ENCODE measurements at regions not wholly inside any gene's neighbourhood (a gene's known extent, or its start where the extent isn't known, plus 50 kb on each side); places are given as distances from the start of the nearest gene placed in this dataset.

DNA sequence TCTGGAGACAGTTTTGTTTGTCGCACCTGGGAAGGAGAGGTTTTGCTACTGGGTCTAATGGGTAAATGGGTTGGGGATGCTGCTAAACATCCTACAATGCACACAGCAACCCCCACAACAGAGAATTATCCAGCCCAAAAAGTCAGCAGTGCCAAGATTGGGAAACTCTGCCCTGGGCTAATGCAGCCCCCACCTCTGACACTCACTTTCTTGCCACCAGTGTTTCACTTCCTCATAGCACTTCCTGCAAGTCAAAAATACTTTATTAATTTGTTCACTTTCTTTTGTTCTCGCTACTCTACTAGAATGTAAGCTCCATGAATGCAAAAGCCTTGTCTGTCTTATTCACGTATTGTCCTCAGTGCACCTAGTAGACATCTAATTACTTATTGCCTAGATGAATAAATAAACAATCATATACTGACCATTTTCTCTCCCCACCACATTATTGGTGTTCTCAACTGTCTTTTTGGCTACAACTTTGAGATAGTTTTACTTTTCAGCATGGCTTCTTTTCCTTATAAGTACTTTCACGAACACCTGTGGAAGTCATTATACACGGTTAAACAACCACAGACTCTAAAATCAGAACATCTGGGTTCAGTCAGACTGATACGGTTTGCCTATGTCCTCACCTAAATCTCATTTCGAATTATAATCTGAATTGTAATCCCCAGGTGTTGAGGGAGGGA lies 82.0 kb upstream of the PITX2 start:
- no peaks in the 10 kb centered on the region for H3K27me3 ChIP-seq (ENCODE audit: insufficient read depth, low read depth)
- H3K79me2 ChIP-seq (ENCODE audit: insufficient read depth, low read depth) = no peaks in the 10 kb centered on the region
- no peaks in the 10 kb centered on the region for H3K4me1 ChIP-seq (ENCODE audit: low read depth, poor library complexity, severe bottlenecking)
- H3K27ac ChIP-seq = no peak overlapping the region
- H3K9ac ChIP-seq = no peak overlapping the region
- H4K20me1 ChIP-seq (ENCODE audit: insufficient read depth) = no peaks in the 10 kb centered on the region
- H2AFZ ChIP-seq (ENCODE audit: low read depth) = no peak overlapping the region
- no peak overlapping the region for H3K4me2 ChIP-seq
- no peaks in the 10 kb centered on the region for H3K36me3 ChIP-seq (ENCODE audit: insufficient read depth)
- H3K4me3 ChIP-seq (IDR thresholded peaks at IDR 0.05; ENCODE audit: insufficient read depth, low read depth, low read length) = no peak overlapping the region
- TF ChIP-seq, protein P1, sequence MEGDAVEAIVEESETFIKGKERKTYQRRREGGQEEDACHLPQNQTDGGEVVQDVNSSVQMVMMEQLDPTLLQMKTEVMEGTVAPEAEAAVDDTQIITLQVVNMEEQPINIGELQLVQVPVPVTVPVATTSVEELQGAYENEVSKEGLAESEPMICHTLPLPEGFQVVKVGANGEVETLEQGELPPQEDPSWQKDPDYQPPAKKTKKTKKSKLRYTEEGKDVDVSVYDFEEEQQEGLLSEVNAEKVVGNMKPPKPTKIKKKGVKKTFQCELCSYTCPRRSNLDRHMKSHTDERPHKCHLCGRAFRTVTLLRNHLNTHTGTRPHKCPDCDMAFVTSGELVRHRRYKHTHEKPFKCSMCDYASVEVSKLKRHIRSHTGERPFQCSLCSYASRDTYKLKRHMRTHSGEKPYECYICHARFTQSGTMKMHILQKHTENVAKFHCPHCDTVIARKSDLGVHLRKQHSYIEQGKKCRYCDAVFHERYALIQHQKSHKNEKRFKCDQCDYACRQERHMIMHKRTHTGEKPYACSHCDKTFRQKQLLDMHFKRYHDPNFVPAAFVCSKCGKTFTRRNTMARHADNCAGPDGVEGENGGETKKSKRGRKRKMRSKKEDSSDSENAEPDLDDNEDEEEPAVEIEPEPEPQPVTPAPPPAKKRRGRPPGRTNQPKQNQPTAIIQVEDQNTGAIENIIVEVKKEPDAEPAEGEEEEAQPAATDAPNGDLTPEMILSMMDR (conservative IDR thresholded peaks at IDR 0.05; ENCODE audit: low read depth, low read length) = no peak

DNA sequence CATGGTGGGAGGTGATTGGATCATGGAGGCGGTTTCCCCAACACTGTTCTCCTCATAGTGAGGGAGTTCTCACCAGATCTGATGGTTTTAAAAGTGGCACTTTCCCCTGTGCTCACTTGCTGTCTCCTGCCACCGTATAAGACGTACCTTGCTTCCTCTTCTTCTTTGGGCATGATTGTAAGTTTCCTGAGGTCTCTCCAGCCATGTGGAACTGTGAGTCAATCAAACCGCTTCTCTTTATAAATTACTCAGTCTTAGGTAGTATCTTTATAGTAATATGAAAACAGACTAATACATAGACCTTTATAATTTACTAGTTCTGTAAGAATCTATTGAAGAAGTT lies 82.5 kb upstream of the PITX2 start:
- no peak overlapping the region for H3K4me3 ChIP-seq (IDR thresholded peaks at IDR 0.05; ENCODE audit: insufficient read depth, low read depth, low read length)

DNA sequence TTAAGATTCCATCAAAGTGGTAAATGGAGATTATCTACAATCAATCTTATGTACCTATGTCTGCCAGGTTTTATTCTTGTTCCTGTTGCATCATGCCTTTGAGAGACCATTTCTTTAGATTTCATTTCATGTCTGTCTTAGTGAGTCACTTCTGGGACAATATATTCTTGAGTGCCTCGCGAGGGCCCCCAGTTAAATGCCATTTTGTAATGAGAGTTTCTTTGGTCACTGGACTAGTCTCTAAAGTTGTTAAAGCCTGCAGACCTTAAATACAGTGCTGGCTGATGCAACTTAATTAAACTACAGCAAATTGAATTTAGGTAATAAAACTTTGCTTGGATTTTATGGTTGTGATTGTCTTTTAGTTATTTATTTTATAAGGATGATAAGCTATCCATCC lies 87.2 kb upstream of the PITX2 start:
- Histone ChIP-seq H3K4me1 (ENCODE audit: low read depth, poor library complexity, severe bottlenecking) (no peaks in the 10 kb centered on the region), H2AFZ (ENCODE audit: low read depth) (no peak overlapping the region), H3K36me3 (ENCODE audit: insufficient read depth) (no peaks in the 10 kb centered on the region), H3K4me2 (no peak overlapping the region), H4K20me1 (ENCODE audit: insufficient read depth) (no peaks in the 10 kb centered on the region), H3K79me2 (ENCODE audit: insufficient read depth, low read depth) (no peaks in the 10 kb centered on the region), H3K27me3 (ENCODE audit: insufficient read depth, low read depth) (no peaks in the 10 kb centered on the region), H3K9ac (no peak overlapping the region), H3K27ac (no peak overlapping the region), H3K4me3 (IDR thresholded peaks at IDR 0.05; ENCODE audit: insufficient read depth, low read depth, low read length) (no peak overlapping the region)
- TF ChIP-seq, protein P1 (conservative IDR thresholded peaks at IDR 0.05; ENCODE audit: low read depth, low read length) = no peak

More for the DNA sequence above, 82.5 kb upstream of the PITX2 start:
- H3K4me2 ChIP-seq = no peak overlapping the region
- TF ChIP-seq, protein P1 (conservative IDR thresholded peaks at IDR 0.05; ENCODE audit: low read depth, low read length) = no peak
- no peak overlapping the region for H2AFZ ChIP-seq (ENCODE audit: low read depth)
- H3K79me2 ChIP-seq (ENCODE audit: insufficient read depth, low read depth) = no peaks in the 10 kb centered on the region
- no peaks in the 10 kb centered on the region for H4K20me1 ChIP-seq (ENCODE audit: insufficient read depth)
- no peak overlapping the region for H3K27ac ChIP-seq
- H3K27me3 ChIP-seq (ENCODE audit: insufficient read depth, low read depth) = no peaks in the 10 kb centered on the region
- no peak overlapping the region for H3K9ac ChIP-seq
- H3K4me1 ChIP-seq (ENCODE audit: low read depth, poor library complexity, severe bottlenecking) = no peaks in the 10 kb centered on the region
- H3K36me3 ChIP-seq (ENCODE audit: insufficient read depth) = no peaks in the 10 kb centered on the region

DNA sequence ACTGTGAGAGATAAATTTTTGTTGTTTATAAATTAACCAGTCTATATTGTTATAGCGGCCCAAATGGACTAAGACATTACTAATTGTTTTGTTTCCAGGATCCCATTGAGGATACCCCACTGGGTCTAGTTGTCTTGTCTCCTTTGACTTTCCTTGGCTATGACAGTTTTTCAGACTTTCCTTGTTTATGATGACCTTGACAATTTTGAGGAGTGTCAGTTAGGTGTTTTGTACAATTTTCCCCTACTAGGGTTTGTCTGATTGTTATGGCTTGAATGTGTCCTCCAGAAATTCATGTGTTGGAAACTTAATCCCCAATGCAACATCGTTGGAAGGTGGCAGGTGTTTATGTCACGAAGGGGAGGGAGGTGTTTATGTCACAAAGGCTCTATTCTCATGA lies 89.6 kb upstream of the PITX2 start:
- Histone ChIP-seq H4K20me1 (ENCODE audit: insufficient read depth) (no peaks in the 10 kb centered on the region), H3K36me3 (ENCODE audit: insufficient read depth) (no peaks in the 10 kb centered on the region), H3K79me2 (ENCODE audit: insufficient read depth, low read depth) (no peaks in the 10 kb centered on the region), H3K4me2 (no peak overlapping the region), H3K9ac (no peak overlapping the region), H3K27me3 (ENCODE audit: insufficient read depth, low read depth) (no peaks in the 10 kb centered on the region), H3K4me1 (ENCODE audit: low read depth, poor library complexity, severe bottlenecking) (no peaks in the 10 kb centered on the region), H3K27ac (no peak overlapping the region), H3K4me3 (IDR thresholded peaks at IDR 0.05; ENCODE audit: insufficient read depth, low read depth, low read length) (no peak overlapping the region), H2AFZ (ENCODE audit: low read depth) (no peak overlapping the region)
- TF ChIP-seq, protein P1 (conservative IDR thresholded peaks at IDR 0.05; ENCODE audit: low read depth, low read length) = no peak
